ENCODE measurements at regions not wholly inside any gene's neighbourhood (a gene's known extent, or its start where the extent isn't known, plus 50 kb on each side); places are given as distances from the start of the nearest gene placed in this dataset.

DNA sequence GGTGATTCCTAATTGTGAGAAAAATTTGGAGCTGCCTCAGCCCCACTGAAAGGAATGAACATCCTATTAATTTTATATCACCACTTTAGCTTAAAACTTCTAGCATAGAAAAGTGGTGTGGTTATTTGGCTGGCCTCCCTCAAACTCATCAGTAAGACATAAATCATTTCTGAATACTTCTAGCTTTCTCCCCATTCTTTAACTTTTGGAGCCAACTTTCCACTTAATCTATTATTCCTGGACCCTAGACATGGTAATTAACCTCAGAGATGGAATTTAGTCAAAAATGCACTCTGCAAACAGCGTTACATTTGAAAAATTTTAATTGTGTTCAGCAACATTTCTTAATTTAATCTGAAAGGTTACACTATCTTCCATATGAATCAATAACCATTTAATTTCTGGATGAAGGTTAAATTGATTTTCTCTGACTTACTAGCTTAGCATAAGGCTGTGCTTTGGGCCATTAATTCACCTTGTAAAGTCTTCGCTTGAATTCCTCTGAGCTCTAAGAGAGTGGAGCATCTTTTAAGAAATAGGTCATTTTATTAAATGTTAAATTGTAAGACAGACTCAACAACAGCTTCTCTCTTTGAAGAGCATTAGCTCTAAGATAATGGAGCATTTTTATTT lies 753.6 kb upstream of the STXBP6 start:
- Histone ChIP-seq H4K20me1 (ENCODE audit: insufficient read depth) (no peaks in the 10 kb centered on the region), H2AFZ (ENCODE audit: low read depth, low read length) (no peak overlapping the region), H3F3A (ENCODE audit: insufficient read depth, low read length, poor library complexity, severe bottlenecking) (no peaks in the 10 kb centered on the region), H3K9me3 (ENCODE audit: low read length) (no peaks in the 10 kb centered on the region), H3K9me2 (ENCODE audit: insufficient read depth, low read length) (no peaks in the 10 kb centered on the region), H3K4me2 (ENCODE audit: low read length) (no peak overlapping the region), H3K27ac (ENCODE audit: low read length) (no peak overlapping the region), H3K36me3 (ENCODE audit: insufficient read depth, low read length) (no peaks in the 10 kb centered on the region), H3K27me3 (ENCODE audit: insufficient read depth, low read depth, low read length) (no peaks in the 10 kb centered on the region), H3K9ac (ENCODE audit: low read length) (no peak overlapping the region), H3K79me2 (replicated peaks; ENCODE audit: insufficient read depth, low read length) (no peaks in the 10 kb centered on the region), H3K4me3 (ENCODE audit: low read length) (no peak overlapping the region)
- TF ChIP-seq RAD21 (conservative IDR thresholded peaks at IDR 0.05) = no peak
- TF ChIP-seq CTCF (IDR thresholded peaks at IDR 0.05; ENCODE audit: poor library complexity, severe bottlenecking) = no peak
- TF ChIP-seq, protein P1, sequence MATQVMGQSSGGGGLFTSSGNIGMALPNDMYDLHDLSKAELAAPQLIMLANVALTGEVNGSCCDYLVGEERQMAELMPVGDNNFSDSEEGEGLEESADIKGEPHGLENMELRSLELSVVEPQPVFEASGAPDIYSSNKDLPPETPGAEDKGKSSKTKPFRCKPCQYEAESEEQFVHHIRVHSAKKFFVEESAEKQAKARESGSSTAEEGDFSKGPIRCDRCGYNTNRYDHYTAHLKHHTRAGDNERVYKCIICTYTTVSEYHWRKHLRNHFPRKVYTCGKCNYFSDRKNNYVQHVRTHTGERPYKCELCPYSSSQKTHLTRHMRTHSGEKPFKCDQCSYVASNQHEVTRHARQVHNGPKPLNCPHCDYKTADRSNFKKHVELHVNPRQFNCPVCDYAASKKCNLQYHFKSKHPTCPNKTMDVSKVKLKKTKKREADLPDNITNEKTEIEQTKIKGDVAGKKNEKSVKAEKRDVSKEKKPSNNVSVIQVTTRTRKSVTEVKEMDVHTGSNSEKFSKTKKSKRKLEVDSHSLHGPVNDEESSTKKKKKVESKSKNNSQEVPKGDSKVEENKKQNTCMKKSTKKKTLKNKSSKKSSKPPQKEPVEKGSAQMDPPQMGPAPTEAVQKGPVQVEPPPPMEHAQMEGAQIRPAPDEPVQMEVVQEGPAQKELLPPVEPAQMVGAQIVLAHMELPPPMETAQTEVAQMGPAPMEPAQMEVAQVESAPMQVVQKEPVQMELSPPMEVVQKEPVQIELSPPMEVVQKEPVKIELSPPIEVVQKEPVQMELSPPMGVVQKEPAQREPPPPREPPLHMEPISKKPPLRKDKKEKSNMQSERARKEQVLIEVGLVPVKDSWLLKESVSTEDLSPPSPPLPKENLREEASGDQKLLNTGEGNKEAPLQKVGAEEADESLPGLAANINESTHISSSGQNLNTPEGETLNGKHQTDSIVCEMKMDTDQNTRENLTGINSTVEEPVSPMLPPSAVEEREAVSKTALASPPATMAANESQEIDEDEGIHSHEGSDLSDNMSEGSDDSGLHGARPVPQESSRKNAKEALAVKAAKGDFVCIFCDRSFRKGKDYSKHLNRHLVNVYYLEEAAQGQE (IDR thresholded peaks at IDR 0.05; ENCODE audit: borderline replicate concordance) = no peak
- no peak for TF ChIP-seq TAF1 (IDR thresholded peaks at IDR 0.05; ENCODE audit: low read depth)
- TF ChIP-seq MXI1 (conservative IDR thresholded peaks at IDR 0.05; ENCODE audit: poor library complexity, severe bottlenecking) = no peak
- TF ChIP-seq EZH2 (IDR thresholded peaks at IDR 0.05; ENCODE audit: borderline replicate concordance, insufficient read depth, low read length, poor library complexity, severe bottlenecking) = no peak
- TF ChIP-seq EP300 (conservative IDR thresholded peaks at IDR 0.05; ENCODE audit: poor library complexity, severe bottlenecking) = no peak
- TF ChIP-seq POLR2AphosphoS5 (IDR thresholded peaks at IDR 0.05) = no peak
- no peak for TF ChIP-seq SMC3 (conservative IDR thresholded peaks at IDR 0.05; ENCODE audit: poor library complexity)

DNA sequence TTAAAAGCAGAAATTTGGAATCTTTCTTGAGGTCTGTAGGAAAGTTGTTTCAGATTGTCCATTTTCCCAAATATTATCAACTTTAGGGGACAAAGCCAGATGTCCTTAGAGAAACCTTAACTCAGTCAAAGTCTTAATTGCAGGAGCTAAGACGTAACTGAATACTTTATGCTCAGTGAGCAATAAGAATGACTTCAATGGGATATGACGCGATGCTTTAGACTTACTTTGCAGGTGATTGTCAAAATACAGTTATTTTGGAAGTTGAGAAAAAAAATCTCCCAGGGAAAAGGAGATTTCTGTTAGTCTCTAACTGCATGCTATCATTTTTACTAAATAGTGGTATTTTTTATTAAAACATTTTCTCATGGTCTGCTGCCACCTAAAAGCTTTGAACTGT lies 750.9 kb upstream of the STXBP6 start:
- Histone ChIP-seq H4K20me1 (ENCODE audit: insufficient read depth) (no peaks in the 10 kb centered on the region), H3K4me2 (ENCODE audit: low read length) (no peak overlapping the region), H3K79me2 (replicated peaks; ENCODE audit: insufficient read depth, low read length) (no peaks in the 10 kb centered on the region), H3K9me3 (ENCODE audit: low read length) (no peaks in the 10 kb centered on the region), H3K9ac (ENCODE audit: low read length) (no peak overlapping the region), H3K27ac (ENCODE audit: low read length) (no peak overlapping the region), H2AFZ (ENCODE audit: low read depth, low read length) (no peak overlapping the region), H3K27me3 (ENCODE audit: insufficient read depth, low read depth, low read length) (no peaks in the 10 kb centered on the region), H3K4me3 (ENCODE audit: low read length) (no peak overlapping the region), H3F3A (ENCODE audit: insufficient read depth, low read length, poor library complexity, severe bottlenecking) (no peaks in the 10 kb centered on the region), H3K36me3 (ENCODE audit: insufficient read depth, low read length) (no peaks in the 10 kb centered on the region), H3K9me2 (ENCODE audit: insufficient read depth, low read length) (no peaks in the 10 kb centered on the region)
- TF ChIP-seq CTCF (IDR thresholded peaks at IDR 0.05; ENCODE audit: poor library complexity, severe bottlenecking) (no peak), TAF1 (IDR thresholded peaks at IDR 0.05; ENCODE audit: low read depth) (no peak), EZH2 (IDR thresholded peaks at IDR 0.05; ENCODE audit: borderline replicate concordance, insufficient read depth, low read length, poor library complexity, severe bottlenecking) (no peak), MXI1 (conservative IDR thresholded peaks at IDR 0.05; ENCODE audit: poor library complexity, severe bottlenecking) (no peak), POLR2AphosphoS5 (IDR thresholded peaks at IDR 0.05) (no peak), RAD21 (conservative IDR thresholded peaks at IDR 0.05) (no peak), EP300 (conservative IDR thresholded peaks at IDR 0.05; ENCODE audit: poor library complexity, severe bottlenecking) (no peak), SMC3 (conservative IDR thresholded peaks at IDR 0.05; ENCODE audit: poor library complexity) (no peak)
- TF ChIP-seq, protein P1 (IDR thresholded peaks at IDR 0.05; ENCODE audit: borderline replicate concordance) = no peak

Data from neural cell (in vitro differentiated cells).